ENCODE measurements at regions not wholly inside any gene's neighbourhood (a gene's known extent, or its start where the extent isn't known, plus 50 kb on each side); places are given as distances from the start of the nearest gene placed in this dataset.

DNA sequence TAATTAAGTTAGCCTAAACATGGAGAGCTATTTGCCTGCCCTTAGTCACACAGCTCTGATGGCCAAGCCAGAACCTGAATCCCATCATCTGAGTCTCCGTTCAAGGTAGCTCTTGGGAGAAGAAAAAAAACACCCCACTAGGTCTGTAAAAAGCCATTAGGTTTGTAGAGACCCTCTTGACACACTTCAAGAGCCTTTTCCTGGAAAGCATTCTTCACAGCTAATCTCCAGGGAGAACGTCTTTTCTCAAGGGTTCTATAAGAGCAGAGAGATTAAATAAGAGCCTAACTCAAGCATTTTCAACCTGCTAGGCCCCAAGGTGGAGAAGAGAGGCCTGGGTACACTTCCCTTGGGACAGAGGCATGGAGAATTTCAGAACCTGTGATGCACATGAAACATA, 61.6 kb upstream of the NAV2 start:
- Histone ChIP-seq H3K9me3 (ENCODE audit: control insufficient read depth, insufficient read depth, low read length) (no peaks in the 10 kb centered on the region), H2AK5ac (ENCODE audit: low read depth, low read length) (no peak overlapping the region), H4K8ac (ENCODE audit: low read depth in 2 of 2, low read length in 2 of 2) (no peak overlapping the region), H3K14ac (replicated peaks; ENCODE audit: low read depth, low read length) (no peak overlapping the region), H3K18ac (ENCODE audit: low read depth, low read length) (no peak overlapping the region), H2AFZ (replicated peaks; ENCODE audit: low read length, poor library complexity) (no peak overlapping the region), H3K4ac (ENCODE audit: low read depth, low read length) (no peak overlapping the region), H3K27ac (ENCODE audit: insufficient read depth, low read length) (no peak overlapping the region), H3K79me1 (ENCODE audit: low read depth in 1 of 2, low read length in 2 of 2) (no peaks in the 10 kb centered on the region), H2BK15ac (ENCODE audit: low read depth, low read length) (no peak overlapping the region), H4K91ac (ENCODE audit: insufficient read depth, low read depth, low read length) (no peak overlapping the region), H3K56ac (ENCODE audit: extremely low read depth, insufficient read depth, low read length) (no peak overlapping the region), H3K4me1 (ENCODE audit: control insufficient read depth, insufficient read depth, low read length) (peaks cover 4% of the 10 kb centered on the region), H3K23ac (ENCODE audit: low read depth, low read length) (no peak overlapping the region), H3K9ac (ENCODE audit: low read depth, low read length) (no peak overlapping the region), H3K4me3 (ENCODE audit: insufficient read depth, low read depth, low read length) (no peak overlapping the region), H3K4me2 (ENCODE audit: low read depth, low read length) (no peak overlapping the region), H2BK5ac (ENCODE audit: low read depth, low read length, poor library complexity, severe bottlenecking) (no peak overlapping the region), H4K5ac (ENCODE audit: low read depth, low read length) (no peak overlapping the region), H3K27me3 (ENCODE audit: control insufficient read depth, insufficient read depth, low read length) (peaks cover 11% of the 10 kb centered on the region), H2AK9ac (replicated peaks; ENCODE audit: low read depth, low read length, poor library complexity) (peak overlapping the region; percentile 10), H3K9me1 (ENCODE audit: insufficient read depth, low read length) (no peaks in the 10 kb centered on the region), H3K36me3 (ENCODE audit: control insufficient read depth, insufficient read depth, low read length) (no peaks in the 10 kb centered on the region), H4K20me1 (ENCODE audit: insufficient read depth, low read length) (peaks cover 3% of the 10 kb centered on the region; the same call in 1 of the 2 replicates), H2BK120ac (ENCODE audit: low read depth, low read length) (no peak overlapping the region), H2BK20ac (ENCODE audit: low read depth, low read length) (no peak overlapping the region)
- in situ Hi-C loops (cut with MboI; ENCODE audit: low sequenced_read_pairs) = no loop called here
- no CpG with 5 or more reads among the region's 2 CpGs for WGBS, 2 experiments (ENCODE audit: extremely low coverage in 2 of 2, insufficient read length in 1 of 2)
- no TSS peak for BruUV-seq (replicated peaks)
- no peak for DNase-seq
- dilution Hi-C loops (cut with HindIII; ENCODE audit: low sequenced_read_pairs, unreplicated experiment) = no loop called here
- no peak for TF ChIP-seq BHLHE40 (IDR thresholded peaks at IDR 0.05; ENCODE audit: low read depth, low read length)
- no peak for TF ChIP-seq POLR2A (IDR thresholded peaks at IDR 0.05; ENCODE audit: low read depth, low read length)
- no peak for TF ChIP-seq MAFK (IDR thresholded peaks at IDR 0.05; ENCODE audit: low read depth, low read length)
- TF ChIP-seq CHD1 (IDR thresholded peaks at IDR 0.05; ENCODE audit: low read depth, low read length) = no peak
- TF ChIP-seq MXI1 (IDR thresholded peaks at IDR 0.05; ENCODE audit: borderline replicate concordance, low read depth, low read length) = no peak
- no peak for TF ChIP-seq CEBPB (IDR thresholded peaks at IDR 0.05; ENCODE audit: low read depth, low read length)
- no peak for TF ChIP-seq SMC3 (IDR thresholded peaks at IDR 0.05; ENCODE audit: low read depth, low read length)
- no peak for TF ChIP-seq MAZ (IDR thresholded peaks at IDR 0.05; ENCODE audit: borderline replicate concordance, low read depth, low read length)
- TF ChIP-seq, protein P1, sequence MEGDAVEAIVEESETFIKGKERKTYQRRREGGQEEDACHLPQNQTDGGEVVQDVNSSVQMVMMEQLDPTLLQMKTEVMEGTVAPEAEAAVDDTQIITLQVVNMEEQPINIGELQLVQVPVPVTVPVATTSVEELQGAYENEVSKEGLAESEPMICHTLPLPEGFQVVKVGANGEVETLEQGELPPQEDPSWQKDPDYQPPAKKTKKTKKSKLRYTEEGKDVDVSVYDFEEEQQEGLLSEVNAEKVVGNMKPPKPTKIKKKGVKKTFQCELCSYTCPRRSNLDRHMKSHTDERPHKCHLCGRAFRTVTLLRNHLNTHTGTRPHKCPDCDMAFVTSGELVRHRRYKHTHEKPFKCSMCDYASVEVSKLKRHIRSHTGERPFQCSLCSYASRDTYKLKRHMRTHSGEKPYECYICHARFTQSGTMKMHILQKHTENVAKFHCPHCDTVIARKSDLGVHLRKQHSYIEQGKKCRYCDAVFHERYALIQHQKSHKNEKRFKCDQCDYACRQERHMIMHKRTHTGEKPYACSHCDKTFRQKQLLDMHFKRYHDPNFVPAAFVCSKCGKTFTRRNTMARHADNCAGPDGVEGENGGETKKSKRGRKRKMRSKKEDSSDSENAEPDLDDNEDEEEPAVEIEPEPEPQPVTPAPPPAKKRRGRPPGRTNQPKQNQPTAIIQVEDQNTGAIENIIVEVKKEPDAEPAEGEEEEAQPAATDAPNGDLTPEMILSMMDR (conservative IDR thresholded peaks at IDR 0.05; ENCODE audit: low read depth, low read length) = no peak
- TF ChIP-seq, protein P2, sequence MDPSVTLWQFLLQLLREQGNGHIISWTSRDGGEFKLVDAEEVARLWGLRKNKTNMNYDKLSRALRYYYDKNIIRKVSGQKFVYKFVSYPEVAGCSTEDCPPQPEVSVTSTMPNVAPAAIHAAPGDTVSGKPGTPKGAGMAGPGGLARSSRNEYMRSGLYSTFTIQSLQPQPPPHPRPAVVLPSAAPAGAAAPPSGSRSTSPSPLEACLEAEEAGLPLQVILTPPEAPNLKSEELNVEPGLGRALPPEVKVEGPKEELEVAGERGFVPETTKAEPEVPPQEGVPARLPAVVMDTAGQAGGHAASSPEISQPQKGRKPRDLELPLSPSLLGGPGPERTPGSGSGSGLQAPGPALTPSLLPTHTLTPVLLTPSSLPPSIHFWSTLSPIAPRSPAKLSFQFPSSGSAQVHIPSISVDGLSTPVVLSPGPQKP (IDR thresholded peaks at IDR 0.05; ENCODE audit: borderline replicate concordance, low read depth, low read length) = no peak
- TF ChIP-seq RCOR1 (IDR thresholded peaks at IDR 0.05; ENCODE audit: insufficient replicate concordance, low read length) = no peak
- TF ChIP-seq RFX5 (IDR thresholded peaks at IDR 0.05; ENCODE audit: low read depth, low read length) = no peak
- TF ChIP-seq FOS (IDR thresholded peaks at IDR 0.05; ENCODE audit: low read depth, low read length) = no peak
- no peak for ATAC-seq (ENCODE audit: low read depth)
- POLR2A ChIA-PET (ENCODE audit: unreplicated experiment) = no interaction called here
- intact Hi-C loops (cut with micrococcal nuclease) = no loop called here
- CTCF ChIA-PET = interaction anchor here (1.6 kb wide), 1 partner anchor 252 kb away, joined by 5 read pairs; no protein-coding TSS in a partner anchor
